ENCODE measurements at regions not wholly inside any gene's neighbourhood (a gene's known extent, or its start where the extent isn't known, plus 50 kb on each side); places are given as distances from the start of the nearest gene placed in this dataset.
"Not testable (repeated sequence)": the region's sequence is repeated elsewhere in the genome, so short reads cannot be mapped to it uniquely, and the experiment has no call there.

DNA sequence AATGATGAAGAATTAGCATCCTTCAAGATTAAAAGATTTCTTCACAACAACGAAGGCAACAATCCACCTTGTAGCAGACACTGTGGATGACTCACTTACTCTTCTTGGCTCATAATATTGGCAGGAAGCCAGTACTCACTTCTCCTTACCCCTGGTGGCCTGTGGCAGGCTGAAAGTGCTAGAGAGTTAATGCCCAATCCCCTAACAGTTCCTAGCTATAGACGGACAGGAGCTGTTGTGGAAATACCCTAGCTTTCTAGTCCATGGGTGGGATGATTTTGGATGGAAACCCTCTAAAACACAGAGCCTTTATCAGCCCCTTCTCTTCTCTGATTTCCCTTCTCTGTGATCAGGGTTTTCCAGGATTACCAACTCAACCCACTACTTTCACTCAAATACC lies 128.6 kb upstream of the NYAP2 start:
- intact Hi-C loops (cut with DNase I, micrococcal nuclease): no loop called here
- ATAC-seq (peak; percentile 44), DNase-seq (no peak)

DNA sequence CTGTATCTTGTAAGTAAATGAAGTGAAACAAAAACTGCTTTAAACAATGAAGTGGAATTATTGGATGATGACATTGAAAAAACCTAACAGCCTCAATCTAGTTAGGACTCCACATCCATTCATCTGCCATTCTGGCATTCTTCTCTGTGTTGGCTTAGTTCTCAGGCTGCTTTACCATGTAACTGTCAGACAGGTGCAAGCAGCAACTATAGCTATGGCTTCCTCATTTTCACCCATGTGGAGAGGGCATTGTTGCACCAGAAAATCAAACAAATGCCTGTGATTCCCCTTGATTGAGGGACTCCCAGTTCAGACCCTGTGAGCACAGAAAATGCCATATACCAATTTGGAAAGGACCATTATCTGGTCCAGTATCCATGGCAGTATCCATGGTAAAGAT lies 129.5 kb upstream of the NYAP2 start:
- ATAC-seq: no peak
- no peak for DNase-seq
- intact Hi-C loops (cut with DNase I, micrococcal nuclease): no loop called here

DNA sequence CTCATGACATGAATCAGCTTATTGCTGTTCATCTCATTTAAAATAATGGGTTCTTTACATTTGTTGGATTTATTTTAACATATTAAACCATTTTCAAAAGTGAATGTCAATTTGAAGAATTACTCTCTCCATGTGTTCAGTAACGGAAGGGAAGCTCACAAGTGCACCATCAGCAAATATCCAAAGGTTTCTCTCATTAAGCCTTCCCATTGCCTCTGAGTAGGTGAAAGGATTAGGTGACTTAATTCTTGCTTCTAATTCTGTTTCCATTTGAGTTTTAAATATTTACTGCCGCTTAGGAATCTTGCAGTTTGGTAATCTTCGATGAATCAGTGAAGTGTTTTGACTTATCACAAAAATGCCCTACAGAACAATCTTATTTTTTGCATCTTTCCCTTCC lies 145.1 kb upstream of the NYAP2 start:
- intact Hi-C loops (cut with DNase I, micrococcal nuclease): no loop called here
- ATAC-seq (no peak), DNase-seq (no peak)

DNA sequence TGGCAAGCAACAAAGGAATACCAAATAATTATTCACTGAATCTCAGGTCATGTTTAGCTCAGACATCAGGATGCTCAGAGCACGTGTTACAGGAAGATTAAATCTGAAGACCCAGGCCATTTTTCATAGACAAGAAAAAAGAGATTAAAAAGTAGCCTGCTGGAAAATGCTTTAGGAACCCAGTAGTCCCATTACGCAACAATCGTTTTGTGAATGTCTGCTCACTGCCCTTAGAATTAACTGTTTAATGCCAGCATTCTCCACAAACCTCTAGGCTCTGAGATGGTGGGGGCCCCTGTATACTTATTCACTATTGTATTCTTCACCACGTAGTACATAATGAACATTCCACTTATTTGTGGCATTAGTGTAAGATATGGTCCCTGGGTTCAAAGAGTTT lies 154.6 kb upstream of the NYAP2 start:
- DNase-seq: no peak
- intact Hi-C loops (cut with DNase I, micrococcal nuclease): no loop called here
- ATAC-seq: no peak

DNA sequence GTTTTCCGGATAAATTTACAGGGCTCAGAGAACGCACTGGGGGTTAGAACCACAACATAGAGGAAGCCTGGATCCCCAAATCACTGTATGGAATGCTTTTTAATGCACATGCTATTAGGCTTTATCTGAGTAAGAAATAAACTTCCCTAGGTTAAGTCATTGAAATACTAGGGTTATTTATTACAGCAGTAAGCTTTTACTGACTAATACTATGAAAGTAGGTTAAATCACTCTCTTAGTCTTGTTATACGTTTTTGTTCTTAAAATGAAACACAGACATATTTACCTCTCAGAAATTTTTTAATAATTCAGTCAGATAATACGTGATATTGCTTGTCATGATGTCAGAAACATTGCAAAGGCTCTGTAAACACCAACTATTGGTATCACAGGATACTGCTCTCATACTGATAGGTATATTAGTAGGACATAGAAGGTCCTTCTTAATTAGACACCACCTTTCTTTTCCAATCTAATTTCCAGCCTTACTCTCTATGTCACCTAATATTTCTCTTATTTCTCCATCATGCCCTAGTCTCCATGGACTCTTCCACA lies 162.7 kb upstream of the NYAP2 start:
- DNase-seq: no peak
- ATAC-seq: no peak
- intact Hi-C loops (cut with DNase I, micrococcal nuclease): no loop called here

DNA sequence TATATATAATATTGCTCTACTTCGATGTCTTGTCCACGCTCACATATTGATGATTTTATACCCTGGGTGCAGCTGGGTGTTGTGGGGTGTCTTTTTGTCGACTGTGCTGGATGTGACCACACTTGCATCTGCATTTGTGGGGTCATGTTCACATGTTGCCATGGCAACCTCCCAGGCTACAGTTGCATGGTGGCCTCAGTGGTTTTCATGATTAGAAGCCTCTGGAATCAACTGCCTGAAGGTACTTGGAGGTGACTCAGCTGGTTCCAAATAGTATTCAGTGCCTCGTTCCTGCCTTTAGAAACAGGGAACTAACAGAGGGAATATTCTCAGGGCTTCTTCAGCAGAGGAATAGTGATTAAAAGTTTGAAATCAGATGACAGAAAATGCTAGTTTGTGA lies 166.3 kb upstream of the NYAP2 start:
- no peak for DNase-seq
- no peak for ATAC-seq
- intact Hi-C loops (cut with DNase I, micrococcal nuclease): no loop called here

DNA sequence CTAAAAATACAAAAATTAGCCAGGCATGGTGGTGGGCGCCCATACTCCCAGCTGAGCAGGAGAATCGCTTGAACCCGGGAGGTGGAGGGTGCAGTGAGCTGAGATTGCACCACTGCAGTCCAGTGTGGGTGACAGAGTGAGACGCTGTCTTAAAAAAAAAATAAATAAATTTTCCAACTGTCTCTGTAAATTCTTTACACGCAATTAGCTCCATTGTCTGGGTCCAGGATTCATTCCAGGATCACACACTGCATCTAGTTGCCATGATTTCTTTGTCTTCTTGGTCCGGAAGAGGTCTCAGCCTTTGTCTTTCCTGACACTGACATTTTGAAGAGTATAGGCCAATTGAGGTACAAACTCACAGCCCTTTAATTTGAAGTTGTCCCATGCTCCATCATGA lies 167.6 kb upstream of the NYAP2 start:
- no peak for ATAC-seq
- intact Hi-C loops (cut with DNase I, micrococcal nuclease): no loop called here
- DNase-seq: no peak

DNA sequence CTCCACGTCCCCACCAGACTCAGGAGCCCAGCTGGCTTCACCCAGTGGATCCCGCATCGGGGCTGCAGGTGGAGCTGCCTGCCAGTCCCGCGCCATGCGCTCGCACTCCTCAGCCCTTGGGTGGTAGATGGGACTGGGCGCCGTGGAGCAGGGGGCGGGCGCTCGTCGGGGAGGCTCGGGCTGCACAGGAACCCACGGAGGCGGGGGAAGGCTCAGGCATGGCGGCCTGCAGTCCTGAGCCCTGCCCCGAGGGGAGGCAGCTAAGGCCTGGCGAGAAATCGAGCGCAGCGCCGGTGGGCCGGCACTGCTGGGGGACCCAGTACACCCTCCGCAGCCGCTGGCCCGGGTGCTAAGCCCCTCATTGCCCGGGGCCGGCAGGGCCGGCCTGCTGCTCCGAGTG lies 170.2 kb upstream of the NYAP2 start:
- DNase-seq; ATAC-seq; intact Hi-C loops (cut with DNase I, micrococcal nuclease): not testable (repeated sequence)

DNA sequence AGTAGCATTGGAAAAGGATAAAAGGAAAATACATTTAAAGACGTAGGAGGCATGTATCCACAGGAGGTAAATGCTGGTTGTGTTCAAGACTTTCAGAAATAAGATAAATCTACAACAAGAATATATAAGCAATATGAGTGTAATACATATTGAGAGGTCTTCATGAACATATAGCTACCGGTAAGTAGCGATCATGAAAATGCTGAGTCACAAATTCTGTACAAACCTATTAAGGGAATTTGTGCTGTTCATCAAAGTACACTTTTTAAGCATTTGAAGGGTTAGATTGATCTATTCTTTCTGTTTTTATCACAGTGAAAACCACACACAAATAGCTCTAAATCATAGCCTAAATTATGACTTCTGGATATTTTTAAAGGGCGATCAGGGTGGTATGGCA lies 173.1 kb upstream of the NYAP2 start:
- intact Hi-C loops (cut with DNase I, micrococcal nuclease): no loop called here
- DNase-seq: no peak
- no peak for ATAC-seq

DNA sequence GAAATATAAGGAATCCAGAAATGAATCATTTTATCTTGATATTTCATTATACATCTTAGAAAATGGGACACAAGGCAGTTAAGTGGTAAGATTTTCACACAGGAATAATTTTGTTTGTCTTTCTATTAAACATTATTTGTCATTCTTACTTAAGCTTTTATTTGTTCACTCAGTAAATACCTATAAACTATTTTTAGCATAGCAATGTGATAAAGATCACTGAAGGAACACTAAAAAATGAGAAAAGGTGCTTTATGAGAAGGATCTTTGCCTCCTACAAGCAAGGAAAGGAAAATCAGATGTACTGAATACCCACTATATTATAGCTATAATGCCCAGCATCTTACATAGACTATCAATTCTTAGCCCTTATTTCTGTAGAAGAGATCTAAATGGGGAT lies 176.2 kb upstream of the NYAP2 start:
- intact Hi-C loops (cut with DNase I, micrococcal nuclease): no loop called here
- DNase-seq: no peak
- no peak for ATAC-seq

DNA sequence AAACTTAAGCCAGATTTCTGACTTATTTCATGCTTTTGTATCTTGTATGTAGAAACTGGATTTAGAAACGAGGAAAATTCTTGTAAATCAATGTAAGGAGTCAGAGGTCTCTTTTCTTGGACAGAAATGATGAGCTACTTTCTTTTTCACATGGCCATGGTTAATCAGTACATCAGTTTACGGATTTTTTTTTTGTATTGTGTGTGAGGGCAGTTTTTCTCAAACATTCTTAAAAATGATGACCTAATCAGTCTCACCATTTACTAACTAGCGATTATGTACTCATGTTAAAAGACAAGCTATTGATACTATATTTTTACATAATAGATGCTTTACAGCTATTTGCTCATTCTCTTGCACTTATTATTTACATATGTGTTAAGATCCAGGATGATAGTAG lies 165.2 kb upstream of the DOCK10 start:
- ATAC-seq (no peak), DNase-seq (no peak)
- intact Hi-C loops (cut with DNase I, micrococcal nuclease): no loop called here

DNA sequence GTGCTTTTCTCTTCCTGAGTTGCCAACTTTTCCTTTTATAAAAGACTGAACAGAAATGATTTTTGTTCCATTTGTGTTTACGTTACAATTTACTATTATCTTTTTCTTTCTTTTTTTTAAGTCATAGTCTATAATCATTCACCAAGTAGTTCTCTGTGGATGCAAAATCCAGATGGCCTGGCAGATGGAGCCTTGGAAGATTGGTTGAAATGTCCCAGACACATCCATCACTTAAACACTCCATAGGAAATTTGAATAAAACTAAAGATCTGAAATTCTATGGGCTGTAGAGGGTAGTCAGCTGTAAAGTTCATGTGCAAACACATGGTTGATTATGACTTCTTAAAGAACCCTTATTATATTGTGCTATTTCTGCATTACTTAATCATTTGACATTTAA lies 164.8 kb upstream of the DOCK10 start:
- intact Hi-C loops (cut with DNase I, micrococcal nuclease): no loop called here
- ATAC-seq (no peak), DNase-seq (no peak)

DNA sequence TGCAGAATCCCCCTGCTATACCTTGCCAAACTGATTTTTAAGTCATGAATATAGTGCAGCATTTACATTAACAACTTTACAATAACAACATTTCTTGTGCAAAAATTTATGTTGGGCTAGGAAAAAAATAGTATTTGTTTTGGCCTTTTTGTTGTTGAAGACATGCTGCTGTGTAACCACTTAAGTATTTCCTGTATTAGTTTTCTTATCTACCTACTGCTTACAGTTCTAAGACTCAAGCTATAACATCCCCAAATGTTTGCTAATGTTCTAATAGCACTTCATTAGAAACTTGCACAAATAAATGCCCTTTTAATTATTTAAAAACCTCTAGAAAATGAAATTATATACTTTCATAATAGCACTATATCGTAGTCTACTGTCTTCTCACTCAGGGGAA lies 154.3 kb upstream of the DOCK10 start:
- ATAC-seq (no peak), DNase-seq (no peak)
- intact Hi-C loops (cut with DNase I, micrococcal nuclease): no loop called here

DNA sequence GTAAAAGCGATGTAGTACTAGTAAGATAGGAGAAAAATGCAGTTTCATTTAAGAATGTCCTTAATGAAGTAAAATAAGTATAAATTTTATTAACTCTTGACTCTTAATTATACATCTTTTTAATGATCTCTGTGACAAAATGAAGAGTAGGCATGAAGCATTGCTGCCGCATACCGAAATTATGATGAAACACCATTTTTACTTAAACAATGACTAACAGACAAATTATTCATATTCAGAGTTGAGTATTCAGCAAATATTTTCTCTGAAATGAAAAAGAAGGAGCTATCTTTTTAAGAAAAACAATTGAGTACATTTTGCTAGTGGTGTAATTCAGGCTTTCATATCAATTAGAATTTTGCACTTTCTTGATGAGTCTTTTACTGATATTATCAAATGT lies 150.6 kb upstream of the DOCK10 start:
- ATAC-seq (no peak), DNase-seq (no peak)
- intact Hi-C loops (cut with DNase I, micrococcal nuclease): no loop called here

DNA sequence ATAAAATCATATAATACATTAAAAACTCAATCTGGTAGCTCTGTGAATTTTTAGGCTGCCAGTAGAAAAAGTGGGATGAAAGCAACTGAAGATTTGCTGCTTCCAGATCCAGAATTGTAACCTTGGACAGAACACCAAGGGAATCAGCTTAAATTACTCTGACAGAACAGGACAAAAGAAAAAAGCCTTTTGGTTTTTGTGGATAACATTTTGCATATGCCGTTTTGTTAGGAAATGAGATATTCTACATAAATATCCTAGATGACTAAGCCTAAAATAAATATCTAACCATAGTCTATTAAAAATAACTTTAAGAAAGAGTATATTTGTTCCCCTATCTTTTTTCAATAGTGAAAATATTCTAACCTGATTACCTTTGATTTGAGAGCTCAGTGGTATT lies 148.7 kb upstream of the DOCK10 start:
- ATAC-seq: no peak
- intact Hi-C loops (cut with DNase I, micrococcal nuclease): no loop called here
- DNase-seq: no peak

DNA sequence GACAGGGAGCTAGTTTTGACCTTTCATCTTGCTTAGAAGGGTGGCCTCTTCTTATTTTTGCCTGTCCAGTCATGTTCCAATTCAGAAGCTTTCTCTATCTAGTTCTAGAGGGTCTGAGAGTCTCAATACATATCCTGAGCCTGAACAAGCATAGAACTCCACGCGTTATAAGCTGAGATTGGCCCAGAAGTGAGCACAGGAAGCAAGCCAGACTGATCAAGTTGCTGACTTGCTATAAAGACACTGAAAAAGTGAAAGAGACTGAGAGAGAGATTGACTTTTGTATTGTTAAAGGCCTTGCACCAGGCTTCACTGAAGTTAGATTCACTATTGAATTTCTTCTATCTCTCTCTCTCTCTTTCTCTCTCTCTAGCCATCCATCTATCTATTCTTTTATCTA lies 142.7 kb upstream of the DOCK10 start:
- intact Hi-C loops (cut with DNase I, micrococcal nuclease): no loop called here
- DNase-seq (no peak), ATAC-seq (no peak)

DNA sequence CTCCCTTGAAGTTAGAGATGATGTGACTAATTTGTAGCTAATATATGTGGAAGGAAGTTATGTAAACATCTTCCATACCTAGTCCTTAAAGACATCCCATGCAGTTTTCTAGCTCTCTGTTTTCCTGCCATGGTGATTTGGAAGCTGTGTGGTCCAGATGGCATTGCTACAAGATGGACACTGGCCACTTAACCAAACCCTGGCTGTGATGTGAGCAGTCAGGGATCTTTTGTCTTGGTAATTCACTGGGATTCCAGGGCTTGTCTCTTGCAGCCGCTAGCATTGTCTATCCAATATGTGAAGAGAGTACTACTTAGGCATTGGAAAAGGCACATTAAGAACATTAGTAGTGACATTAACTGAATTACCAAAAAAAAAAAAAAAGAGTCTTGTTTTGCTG lies 139.9 kb upstream of the DOCK10 start:
- DNase-seq (no peak), ATAC-seq (no peak)
- intact Hi-C loops (cut with DNase I, micrococcal nuclease): no loop called here

DNA sequence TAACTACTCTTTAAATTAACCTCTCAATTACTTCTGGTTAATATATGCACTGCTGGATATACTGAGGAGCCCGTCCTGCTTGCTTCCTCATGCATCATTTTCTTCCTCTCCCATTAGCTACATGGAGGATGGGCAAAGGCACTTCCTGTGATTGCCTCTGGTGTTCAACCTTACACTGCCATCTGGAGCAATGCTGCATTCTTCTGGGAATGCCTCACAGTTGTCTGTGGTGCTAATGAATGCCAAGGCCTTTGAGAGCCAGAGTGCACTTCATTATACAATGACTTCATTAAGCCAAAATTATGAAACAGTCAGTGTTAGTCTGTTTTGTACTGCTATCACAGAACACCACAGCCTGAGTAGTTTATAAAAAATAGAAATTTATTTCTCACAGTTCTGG lies 134.8 kb upstream of the DOCK10 start:
- ATAC-seq: no peak
- no peak for DNase-seq
- intact Hi-C loops (cut with DNase I, micrococcal nuclease): no loop called here

DNA sequence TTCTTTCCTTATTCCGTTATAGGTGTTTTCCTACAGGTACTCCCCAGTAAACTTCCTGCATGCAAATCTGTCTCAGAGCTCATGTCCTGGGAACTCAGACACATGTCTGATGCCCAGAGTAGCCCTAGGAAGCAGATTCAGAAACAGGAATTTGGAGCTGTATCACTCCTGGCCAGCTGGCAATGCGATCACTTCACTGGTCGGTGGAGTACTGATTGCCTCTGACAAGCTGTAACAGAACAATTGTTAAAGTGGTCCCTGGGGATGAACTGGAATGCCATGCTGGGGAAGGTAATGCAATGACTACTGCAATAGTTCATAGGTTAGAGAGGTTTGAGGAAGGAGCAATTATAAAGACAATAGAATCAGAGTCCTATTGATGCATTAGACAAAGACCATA lies 131.6 kb upstream of the DOCK10 start:
- intact Hi-C loops (cut with DNase I, micrococcal nuclease): no loop called here
- ATAC-seq: no peak

DNA sequence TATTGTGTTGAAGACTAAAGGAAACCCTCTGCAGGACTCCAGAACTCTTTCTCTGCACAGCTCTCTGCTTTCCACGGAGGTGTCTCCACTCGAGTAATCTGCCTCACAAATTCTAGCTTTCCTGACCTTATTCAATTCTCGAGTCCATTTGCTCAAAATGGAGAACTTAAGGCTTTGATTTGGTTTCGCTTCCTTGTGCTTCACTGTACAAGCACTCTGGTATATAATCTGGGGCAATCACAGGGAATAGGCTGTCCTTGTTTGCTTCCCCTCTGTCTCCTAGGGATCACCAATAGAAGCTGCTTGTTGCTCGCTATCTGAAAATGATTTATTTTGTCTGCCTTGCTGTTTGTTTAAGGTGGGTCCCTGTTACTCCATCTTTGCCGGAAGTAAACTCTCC lies 129.1 kb upstream of the DOCK10 start:
- peak; percentile 38 for ATAC-seq
- no peak for DNase-seq
- intact Hi-C loops (cut with DNase I, micrococcal nuclease): no loop called here

More for the DNA sequence above, 131.6 kb upstream of the DOCK10 start:
- DNase-seq: no peak

DNA sequence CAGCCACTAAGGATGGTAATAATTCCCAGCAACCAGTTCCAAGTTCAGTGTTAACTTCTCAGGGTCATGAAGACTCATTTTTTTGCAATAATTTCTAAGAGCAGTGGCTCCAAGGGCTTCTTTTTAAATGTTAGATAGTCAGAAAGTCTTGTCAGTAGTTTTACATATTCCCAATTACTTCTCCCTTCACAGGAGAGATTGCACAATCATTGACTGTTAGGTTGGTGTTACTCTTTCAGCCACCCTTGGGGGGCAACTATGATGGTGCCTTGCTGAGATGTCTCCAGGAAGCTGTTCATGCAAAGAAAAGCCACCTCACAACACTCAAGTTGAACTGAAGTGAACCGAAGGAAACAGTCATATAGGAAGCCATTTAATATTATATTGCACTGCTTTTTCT lies 127.9 kb upstream of the DOCK10 start:
- DNase-seq: no peak
- no peak for ATAC-seq
- intact Hi-C loops (cut with DNase I, micrococcal nuclease): no loop called here

DNA sequence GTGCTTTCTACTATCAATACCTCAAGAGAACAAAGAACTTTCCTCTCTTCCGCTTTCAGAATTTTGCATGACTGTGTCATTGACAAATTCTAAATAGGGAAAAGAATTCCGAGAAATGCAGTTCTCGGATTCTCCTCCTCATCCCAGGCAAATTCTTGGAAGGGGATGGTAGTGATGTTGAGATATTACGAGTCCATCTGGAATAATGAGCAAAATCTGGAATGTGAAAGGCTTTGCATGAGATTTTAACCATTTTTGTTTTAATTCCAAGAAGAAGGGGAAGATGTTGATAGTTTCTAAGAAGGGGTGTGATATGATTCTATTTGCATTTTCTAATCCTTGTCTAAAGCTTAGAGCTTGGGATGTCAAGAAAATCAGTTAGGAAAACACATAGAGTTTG lies 127.1 kb upstream of the DOCK10 start:
- intact Hi-C loops (cut with DNase I, micrococcal nuclease): no loop called here
- ATAC-seq (no peak), DNase-seq (no peak)
